B cell (primary cell): ENCODE measurements at regions not wholly inside any gene's neighbourhood (a gene's known extent, or its start where the extent isn't known, plus 50 kb on each side); places are given as distances from the start of the nearest gene placed in this dataset.

ENCODE experiments used
- EZH2 ChIP-seq: IDR thresholded peaks from 2 replicates; pipeline ENCODE4 v1.6.1; 2012; ENCODE audit warnings: borderline replicate concordance, low read depth, mild to moderate bottlenecking, moderate library complexity, low read length; ENCODE audit not compliant: insufficient read depth, poor library complexity, severe bottlenecking
- TF ChIP-seq, protein P1 (sequence below): fragments of 200-600 bp; IDR thresholded peaks from one replicate; pipeline ENCODE4 v1.8.0; 2022; ENCODE audit warnings: antibody characterized with exemption, mild to moderate bottlenecking

DNA sequence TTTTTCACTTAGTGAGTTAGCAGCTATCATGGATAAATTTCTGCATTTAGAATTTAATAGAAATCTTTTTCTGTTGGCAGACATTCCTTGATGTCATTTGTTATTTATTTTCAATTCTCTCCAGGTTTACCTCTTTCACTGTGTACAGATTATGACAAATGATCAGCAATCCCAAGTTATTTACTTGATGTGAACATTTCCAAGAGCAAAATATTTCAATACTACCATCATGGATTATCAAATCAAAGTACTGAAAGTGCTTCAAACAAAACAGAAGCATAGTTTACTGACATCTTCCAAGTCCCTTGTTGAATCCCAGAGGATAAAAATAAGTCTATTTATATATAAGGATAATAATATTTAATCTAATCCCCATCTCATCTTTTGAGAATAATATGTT is 852.2 kb upstream of the CITED2 start:
- TF ChIP-seq, protein P1, sequence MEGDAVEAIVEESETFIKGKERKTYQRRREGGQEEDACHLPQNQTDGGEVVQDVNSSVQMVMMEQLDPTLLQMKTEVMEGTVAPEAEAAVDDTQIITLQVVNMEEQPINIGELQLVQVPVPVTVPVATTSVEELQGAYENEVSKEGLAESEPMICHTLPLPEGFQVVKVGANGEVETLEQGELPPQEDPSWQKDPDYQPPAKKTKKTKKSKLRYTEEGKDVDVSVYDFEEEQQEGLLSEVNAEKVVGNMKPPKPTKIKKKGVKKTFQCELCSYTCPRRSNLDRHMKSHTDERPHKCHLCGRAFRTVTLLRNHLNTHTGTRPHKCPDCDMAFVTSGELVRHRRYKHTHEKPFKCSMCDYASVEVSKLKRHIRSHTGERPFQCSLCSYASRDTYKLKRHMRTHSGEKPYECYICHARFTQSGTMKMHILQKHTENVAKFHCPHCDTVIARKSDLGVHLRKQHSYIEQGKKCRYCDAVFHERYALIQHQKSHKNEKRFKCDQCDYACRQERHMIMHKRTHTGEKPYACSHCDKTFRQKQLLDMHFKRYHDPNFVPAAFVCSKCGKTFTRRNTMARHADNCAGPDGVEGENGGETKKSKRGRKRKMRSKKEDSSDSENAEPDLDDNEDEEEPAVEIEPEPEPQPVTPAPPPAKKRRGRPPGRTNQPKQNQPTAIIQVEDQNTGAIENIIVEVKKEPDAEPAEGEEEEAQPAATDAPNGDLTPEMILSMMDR: no peak
- TF ChIP-seq EZH2: no peak
